K562 (cell line): ENCODE measurements at regions not wholly inside any gene's neighbourhood (a gene's known extent, or its start where the extent isn't known, plus 50 kb on each side); places are given as distances from the start of the nearest gene placed in this dataset.
"Not testable (repeated sequence)": the region's sequence is repeated elsewhere in the genome, so short reads cannot be mapped to it uniquely, and the experiment has no call there.

Experiments used
- ATAC-seq: fragments of 200-7000 bp; cut with Tn5 transposase; 3 replicates; pipeline ENCODE4 v1.9.1; 2020; ENCODE audit warnings: moderate library complexity
- BruUV-seq: library from RNA; stranded (reverse); fragments of 400-500 nt; replicated peaks from 2 replicates; lab custom pipeline; 2021; lab: Mats Ljungman, UMichigan
- CTCF ChIA-PET: fragments of 300-600 bp; formaldehyde crosslinking; extraction: SDS; loops from one replicate; lab custom pipeline; 2021; ENCODE audit warnings: low intra/inter-chr PET ratio; lab: Yijun Ruan, JAX
- POLR2A ChIA-PET: fragments of 300-600, 350-650 bp; sonication (Branson Sonifier 250); formaldehyde crosslinking; extraction: SDS; loops from one replicate; lab custom pipeline; 2021; ENCODE audit warnings: antibody characterized with exemption, inconsistent platforms; lab: Yijun Ruan, JAX
- DNase-seq, 4 experiments: peaks; one replicate each; pipeline versions ENCODE4 v3.0.0 to v3.0.0-alpha.2; 2011 to 2018; ENCODE audit warnings: low spot score in 3 of 4, mixed read lengths in 3 of 4; ENCODE audit errors: extremely low read depth in 1 of 4
- FAIRE-seq: peaks from 2 replicates; lab custom pipeline; 2011; peaks lifted over from hg19 to GRCh38; lab: Jason Lieb, UNC
- H2AFZ ChIP-seq: 2 replicates; pipeline ENCODE4 v1.6.0; 2011; ENCODE audit warnings: low read depth, low read length, control low read depth, inconsistent platforms
- H3K27ac ChIP-seq: fragments of 200-600 bp; 3 replicates; pipeline ENCODE4 v1.8.0; 2011; ENCODE audit warnings: low read depth, mild to moderate bottlenecking, control low read depth, inconsistent platforms, low read length, moderate library complexity, mixed read lengths; ENCODE audit errors: extremely low read depth
- H3K27me3 ChIP-seq, 2 experiments: fragments of 300-600 bp in 1 of 2; 2 replicates in 1 of 2; 3 replicates in 1 of 2; pipeline versions ENCODE4 v1.6.0 to v1.8.0; 2011; ENCODE audit warnings: inconsistent platforms in 2 of 2, low read length in 2 of 2, mild to moderate bottlenecking in 1 of 2, mixed read lengths in 1 of 2, moderate library complexity in 1 of 2; ENCODE audit not compliant: control insufficient read depth in 2 of 2, insufficient read depth in 2 of 2
- H3K36me3 ChIP-seq: fragments of 300-600 bp; 3 replicates; pipeline ENCODE4 v1.8.0; 2011; ENCODE audit warnings: mild to moderate bottlenecking, low read length, inconsistent platforms; ENCODE audit not compliant: control insufficient read depth, insufficient read depth
- H3K4me1 ChIP-seq, 2 experiments: fragments of 200-600 bp in 1 of 2; replicated peaks in 1 of 2; 2 replicates in 1 of 2; 3 replicates in 1 of 2; pipeline versions ENCODE4 v1.5.1 to v1.8.0; 2011; ENCODE audit warnings: inconsistent platforms in 2 of 2, low read length in 2 of 2, mild to moderate bottlenecking in 1 of 2, mixed read lengths in 1 of 2, moderate library complexity in 1 of 2; ENCODE audit not compliant: control insufficient read depth in 2 of 2, insufficient read depth in 2 of 2
- H3K4me2 ChIP-seq: 2 replicates; pipeline ENCODE4 v1.6.1; 2011; ENCODE audit warnings: low read length, control low read depth, inconsistent platforms, mixed read lengths; ENCODE audit not compliant: insufficient read depth
- H3K4me3 ChIP-seq: fragments of 200-600 bp; sonication (generic), shearing (Covaris generic); 2 replicates; pipeline ENCODE4 v1.5.1; 2016; ENCODE audit warnings: control low read depth, inconsistent platforms
- H3K79me2 ChIP-seq: fragments of 200-600 bp; 3 replicates; pipeline ENCODE4 v1.8.0; 2011; ENCODE audit warnings: low read length, inconsistent platforms; ENCODE audit not compliant: control insufficient read depth, insufficient read depth
- H3K9ac ChIP-seq, 2 experiments: 2 replicates each; pipeline versions ENCODE4 v1.6.0 to v1.6.1; 2011; ENCODE audit warnings: low read depth in 2 of 2, low read length in 2 of 2, control low read depth in 1 of 2, inconsistent platforms in 1 of 2, mild to moderate bottlenecking in 1 of 2, mixed read lengths in 1 of 2; ENCODE audit not compliant: insufficient read depth in 1 of 2
- H3K9me1 ChIP-seq: one replicate; pipeline ENCODE4 v1.6.0; 2011; ENCODE audit warnings: inconsistent platforms, mild to moderate bottlenecking, low read length, moderate library complexity; ENCODE audit not compliant: control insufficient read depth, insufficient read depth
- H3K9me3 ChIP-seq: replicated peaks from 2 replicates; pipeline ENCODE4 v1.5.1; 2011; ENCODE audit warnings: low read depth, low read length, inconsistent platforms; ENCODE audit not compliant: control insufficient read depth, insufficient read depth
- H4K20me1 ChIP-seq: replicated peaks from 2 replicates; pipeline ENCODE4 v1.6.1; 2011; ENCODE audit warnings: low read length, inconsistent platforms, mixed read lengths; ENCODE audit not compliant: control insufficient read depth, insufficient read depth
- PYGO2 ChIP-seq: fragments of 450-650 bp; IDR thresholded peaks from 2 replicates; pipeline ENCODE4 v1.6.1; 2016; ENCODE audit warnings: mild to moderate bottlenecking, missing genetic modification characterization, moderate library complexity, missing compliant biosample characterization
- RAD21 ChIP-seq, 2 experiments: fragments of 250-450 bp in 1 of 2; fragments of 450-650 bp in 1 of 2; sonication (Bioruptor Pico) in 1 of 2; formaldehyde crosslinking in 1 of 2; IDR thresholded peaks in 1 of 2; conservative IDR thresholded peaks in 1 of 2; 2 replicates each; pipeline versions ENCODE4 v1.4.0 to v1.8.0; 2020 to 2022; ENCODE audit warnings: mild to moderate bottlenecking in 2 of 2, moderate library complexity in 1 of 2
- SMAD2 ChIP-seq: fragments of 150-350 bp; IDR thresholded peaks from 2 replicates; pipeline ENCODE4 v1.6.1; 2014; ENCODE audit warnings: low read depth, mild to moderate bottlenecking, low read length
- TSHZ1 ChIP-seq: fragments of 250-450 bp; sonication (Bioruptor Pico); IDR thresholded peaks from 2 replicates; pipeline ENCODE4 v1.4.0; 2020; ENCODE audit warnings: mild to moderate bottlenecking, moderate library complexity
- USF2 ChIP-seq: sonication (generic); formaldehyde crosslinking; IDR thresholded peaks from 2 replicates; pipeline ENCODE4 v1.5.0; 2020; ENCODE audit warnings: missing genetic modification reagents
- ZNF282 ChIP-seq: sonication (generic); formaldehyde crosslinking; IDR thresholded peaks from 2 replicates; pipeline ENCODE4 v1.8.1; 2023; ENCODE audit warnings: missing genetic modification reagents
- WGBS: fragments of 100-300 bp; shearing (Covaris generic); methylation state at CpG from one replicate; pipeline ENCODE4 v1.1.6; 2016; ENCODE audit warnings: low coverage, mixed read lengths; ENCODE audit not compliant: insufficient coverage; ENCODE audit errors: missing lambda C conversion rate; 5-methylcytosine and 5-hydroxymethylcytosine counted together
- in situ Hi-C: fragments of 300-500 bp; cut with MboI; formaldehyde crosslinking; loops from 4 replicates; pipeline ENCODE4 v1.15.0; 2018; ENCODE audit warnings: inconsistent platforms, mixed read lengths
- intact Hi-C: fragments of 100-400 bp; cut with micrococcal nuclease; formaldehyde crosslinking; loops from 2 replicates; pipeline ENCODE4 v1.14.2; 2022

GRCh38 chr10:43839973-43840372 lies 191.3 kb upstream of the ZNF32 start (continued):
- TF ChIP-seq TSHZ1 (CRISPR knock-in tag), result no peak
- no peak for TF ChIP-seq PYGO2
- TF ChIP-seq ZNF282, result no peak
- TF ChIP-seq USF2 (CRISPR knock-in tag), result no peak
- TF ChIP-seq SMAD2, result no peak
- TF ChIP-seq RAD21 (CRISPR knock-in tag; conservative IDR thresholded peaks at IDR 0.05 in 1 of 2, IDR thresholded peaks at IDR 0.05 in 1 of 2), result no peak

GRCh38 chr10:43834751-43835150 lies 186.1 kb upstream of the ZNF32 start:
- DNase-seq, POLR2A ChIA-PET, H3K9ac ChIP-seq, H3K9me3 ChIP-seq, in situ Hi-C loops, H3K9me1 ChIP-seq, H3K27ac ChIP-seq, BruUV-seq, H4K20me1 ChIP-seq, CTCF ChIA-PET, H3K4me2 ChIP-seq, H3K79me2 ChIP-seq, intact Hi-C loops, H2AFZ ChIP-seq, H3K4me1 ChIP-seq, FAIRE-seq, H3K27me3 ChIP-seq, H3K36me3 ChIP-seq, ATAC-seq, H3K4me3 ChIP-seq: not testable (repeated sequence)
- 0% methylated on average over 2 of the region's 2 CpGs for WGBS
